ENCODE measurements at regions not wholly inside any gene's neighbourhood (a gene's known extent, or its start where the extent isn't known, plus 50 kb on each side); places are given as distances from the start of the nearest gene placed in this dataset.

GRCh38 chr18:2478662-2479061 is 92.6 kb downstream of the METTL4 start:
- TF ChIP-seq CTCF (IDR thresholded peaks at IDR 0.05; ENCODE audit: low read depth, low read length), result no peak
- DNase-seq (ENCODE audit: extremely low read depth, low read depth), result no peak

GRCh38 chr18:2480536-2480935 is 90.8 kb downstream of the METTL4 start:
- DNase-seq (ENCODE audit: extremely low read depth, low read depth), result no peak
- TF ChIP-seq CTCF (IDR thresholded peaks at IDR 0.05; ENCODE audit: low read depth, low read length), result no peak

- no peak for TF ChIP-seq CTCF (IDR thresholded peaks at IDR 0.05; ENCODE audit: low read depth, low read length)
- no peak for DNase-seq (ENCODE audit: extremely low read depth, low read depth)
Observed at GRCh38 chr18:2482706-2483475, 88.4 kb downstream of the METTL4 start.

- no peak for DNase-seq (ENCODE audit: extremely low read depth, low read depth)
- TF ChIP-seq CTCF (IDR thresholded peaks at IDR 0.05; ENCODE audit: low read depth, low read length), result no peak
Observed at GRCh38 chr18:2485983-2486382, 85.3 kb downstream of the METTL4 start.

GRCh38 chr18:2486426-2486825 is 84.9 kb downstream of the METTL4 start:
- no peak for DNase-seq (ENCODE audit: extremely low read depth, low read depth)
- no peak for TF ChIP-seq CTCF (IDR thresholded peaks at IDR 0.05; ENCODE audit: low read depth, low read length)

Data from AG09319 (cell line).